22Rv1 (cell line): ENCODE measurements at regions not wholly inside any gene's neighbourhood (a gene's known extent, or its start where the extent isn't known, plus 50 kb on each side); places are given as distances from the start of the nearest gene placed in this dataset.

Experiments
- CTCF ChIP-seq: fragments of 450-650 bp; IDR thresholded peaks from 2 replicates; pipeline ENCODE4 v1.5.1; 2017; ENCODE audit warnings: mild to moderate bottlenecking
- ZFX ChIP-seq: fragments of 450-650 bp; IDR thresholded peaks from 2 replicates; pipeline ENCODE4 v1.6.1; 2017; ENCODE audit warnings: antibody characterized with exemption, borderline replicate concordance

- TF ChIP-seq CTCF, result no peak
- no peak for TF ChIP-seq ZFX
These were observed 579.4 kb upstream of the PFKP start for GRCh38 chr10:2487921-2488320.
